Breast epithelium (tissue), 4 donors: ENCODE measurements at regions not wholly inside any gene's neighbourhood (a gene's known extent, or its start where the extent isn't known, plus 50 kb on each side); places are given as distances from the start of the nearest gene placed in this dataset.

Experiments used
- DNase-seq, 2 donors: peaks; one replicate each; pipeline ENCODE4 v3.0.0-alpha.2; 2019; ENCODE audit warnings: low spot score in 2 of 2
- H3K27ac ChIP-seq, 2 donors: fragments of 200-600 bp; sonication (generic) in 1 of 2; one replicate each; pipeline ENCODE4 v1.5.1; 2016 to 2019; ENCODE audit warnings: mild to moderate bottlenecking in 1 of 2
- H3K27me3 ChIP-seq, 2 donors: fragments of 200-600 bp; sonication (generic) in 1 of 2; one replicate each; pipeline versions ENCODE4 v1.5.1 to v1.6.0; 2017 to 2019; ENCODE audit warnings: control low read depth in 1 of 2, mild to moderate bottlenecking in 1 of 2
- H3K36me3 ChIP-seq: fragments of 200-600 bp; one replicate; pipeline ENCODE4 v1.5.1; 2019
- H3K4me1 ChIP-seq, 2 donors: fragments of 200-600 bp; sonication (generic); one replicate each; pipeline ENCODE4 v1.5.1; 2016 to 2019; ENCODE audit warnings: control low read depth in 1 of 2
- H3K4me3 ChIP-seq, 3 donors: fragments of 200-600 bp; sonication (generic); 1 replicate in 2 of 3; 2 replicates in 1 of 3; pipeline ENCODE4 v1.5.1; 2016 to 2019; ENCODE audit warnings: mild to moderate bottlenecking in 3 of 3, moderate library complexity in 2 of 3
- H3K9me3 ChIP-seq, 2 donors: fragments of 200-600 bp; sonication (generic) in 1 of 2; one replicate each; pipeline ENCODE4 v1.5.1; 2016 to 2019; ENCODE audit warnings: control low read depth in 1 of 2
- POLR2A ChIP-seq: fragments of 450-650 bp; IDR thresholded peaks from one replicate; pipeline ENCODE4 v1.6.1; 2016; ENCODE audit warnings: antibody characterized with exemption, mild to moderate bottlenecking, moderate library complexity
- POLR2AphosphoS5 ChIP-seq, 3 donors: sonication (generic); formaldehyde crosslinking; IDR thresholded peaks; one replicate each; pipeline ENCODE4 v1.6.1; 2017; ENCODE audit warnings: antibody characterized with exemption in 3 of 3
- intact Hi-C: fragments of 100-400 bp; cut with DNase I; formaldehyde crosslinking; loops from one replicate; pipeline ENCODE4 v1.15.1; 2023; ENCODE audit warnings: low total_unique reads
- TF ChIP-seq, protein P1 (sequence below), 3 donors: fragments of 450-650 bp; IDR thresholded peaks; one replicate each; pipeline ENCODE4 v1.5.1; 2016 to 2017; ENCODE audit warnings: antibody characterized with exemption in 3 of 3, mild to moderate bottlenecking in 3 of 3, moderate library complexity in 3 of 3

DNA sequence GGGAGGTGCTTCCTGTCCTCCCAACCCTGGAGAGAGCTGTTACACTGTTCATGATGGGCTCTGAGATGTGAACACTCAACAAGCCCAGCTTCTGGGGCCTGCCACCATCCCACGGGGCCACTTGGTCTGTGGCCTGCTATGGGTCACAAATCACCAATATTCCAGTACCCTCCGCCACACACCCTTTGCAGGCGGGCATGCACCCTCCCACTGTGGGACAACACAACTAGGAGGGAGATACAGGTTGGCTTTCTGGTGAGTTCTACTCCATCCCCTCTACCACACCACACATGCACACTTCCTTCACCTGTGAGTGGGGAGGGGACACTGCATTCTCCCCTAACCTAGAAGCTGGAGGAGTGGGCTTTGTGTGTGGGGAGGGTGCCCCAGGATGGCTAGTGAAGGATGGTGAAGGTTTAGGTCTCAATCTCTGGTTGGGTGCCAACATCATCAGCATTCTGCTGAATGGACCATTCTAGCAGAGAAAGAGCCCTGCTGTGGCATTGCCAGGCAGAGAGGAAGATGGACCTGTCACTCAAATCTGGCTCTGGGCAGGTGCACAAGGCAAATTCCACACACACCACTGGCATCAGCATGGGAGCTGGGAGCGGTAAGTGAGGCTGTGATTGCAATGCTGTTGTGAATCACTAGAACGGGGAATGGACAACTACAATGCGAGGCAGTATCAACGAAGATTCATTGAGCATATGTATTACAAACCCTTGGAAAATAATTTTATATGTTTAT lies 175.1 kb downstream of the THBS2 start:
- TF ChIP-seq POLR2A (no peak), POLR2AphosphoS5 (IDR thresholded peaks at IDR 0.05) (no peak)
- TF ChIP-seq, protein P1, sequence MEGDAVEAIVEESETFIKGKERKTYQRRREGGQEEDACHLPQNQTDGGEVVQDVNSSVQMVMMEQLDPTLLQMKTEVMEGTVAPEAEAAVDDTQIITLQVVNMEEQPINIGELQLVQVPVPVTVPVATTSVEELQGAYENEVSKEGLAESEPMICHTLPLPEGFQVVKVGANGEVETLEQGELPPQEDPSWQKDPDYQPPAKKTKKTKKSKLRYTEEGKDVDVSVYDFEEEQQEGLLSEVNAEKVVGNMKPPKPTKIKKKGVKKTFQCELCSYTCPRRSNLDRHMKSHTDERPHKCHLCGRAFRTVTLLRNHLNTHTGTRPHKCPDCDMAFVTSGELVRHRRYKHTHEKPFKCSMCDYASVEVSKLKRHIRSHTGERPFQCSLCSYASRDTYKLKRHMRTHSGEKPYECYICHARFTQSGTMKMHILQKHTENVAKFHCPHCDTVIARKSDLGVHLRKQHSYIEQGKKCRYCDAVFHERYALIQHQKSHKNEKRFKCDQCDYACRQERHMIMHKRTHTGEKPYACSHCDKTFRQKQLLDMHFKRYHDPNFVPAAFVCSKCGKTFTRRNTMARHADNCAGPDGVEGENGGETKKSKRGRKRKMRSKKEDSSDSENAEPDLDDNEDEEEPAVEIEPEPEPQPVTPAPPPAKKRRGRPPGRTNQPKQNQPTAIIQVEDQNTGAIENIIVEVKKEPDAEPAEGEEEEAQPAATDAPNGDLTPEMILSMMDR (IDR thresholded peaks at IDR 0.05) = no peak
- intact Hi-C loops = no loop called here

DNA sequence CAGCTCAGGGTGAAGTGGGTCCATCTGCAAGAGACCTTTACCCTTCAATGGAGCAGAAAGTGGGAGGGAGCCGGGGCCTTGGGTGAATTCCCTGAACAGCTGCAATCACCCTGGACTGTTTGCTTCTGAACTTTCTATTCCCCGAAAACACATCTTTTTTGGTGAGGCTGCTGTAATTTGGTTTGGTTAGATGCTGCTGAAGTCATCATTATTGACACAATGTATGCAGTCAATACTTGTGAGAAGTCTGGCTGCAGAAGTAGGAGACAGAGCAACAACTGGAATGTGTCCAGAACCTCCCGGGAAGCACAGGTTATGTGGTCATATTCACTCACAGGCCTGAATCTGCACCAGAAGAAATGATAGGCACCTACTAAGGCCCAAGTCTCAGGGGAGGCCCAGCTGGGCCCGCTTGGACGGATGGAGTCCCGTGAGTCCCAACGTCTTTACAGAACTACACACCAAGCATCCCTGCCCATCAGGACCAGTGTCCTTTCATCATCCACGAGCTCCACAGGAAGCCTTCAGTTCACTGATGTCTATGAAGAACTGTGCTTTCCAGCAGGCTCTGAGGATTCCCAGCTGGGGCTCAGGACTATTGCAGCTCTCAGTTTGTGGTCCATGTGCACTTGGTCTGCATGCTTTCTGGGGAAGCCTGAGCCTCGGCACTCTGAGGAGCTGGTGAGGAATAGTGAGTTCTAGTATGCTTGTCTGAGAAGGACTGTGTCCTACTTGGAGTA lies 177.6 kb downstream of the THBS2 start:
- no peak for DNase-seq
- Histone ChIP-seq H3K4me3 (no peak overlapping the region), H3K36me3 (no peaks in the 10 kb centered on the region), H3K4me1 (no peaks in the 10 kb centered on the region), H3K27me3 (no peaks in the 10 kb centered on the region), H3K27ac (peak overlapping the region; percentile 70 to 71), H3K9me3 (no peaks in the 10 kb centered on the region)
- TF ChIP-seq POLR2AphosphoS5 (IDR thresholded peaks at IDR 0.05) = no peak
- TF ChIP-seq, protein P1 (IDR thresholded peaks at IDR 0.05) = no peak
- no peak for TF ChIP-seq POLR2A
- intact Hi-C loops = no loop called here

More for the DNA sequence above, 175.1 kb downstream of the THBS2 start:
- H3K9me3 ChIP-seq = no peaks in the 10 kb centered on the region
- H3K27ac ChIP-seq = no peak overlapping the region
- H3K4me1 ChIP-seq = no peaks in the 10 kb centered on the region
- no peaks in the 10 kb centered on the region for H3K36me3 ChIP-seq
- H3K27me3 ChIP-seq = no peaks in the 10 kb centered on the region
- no peak for DNase-seq
- no peak overlapping the region for H3K4me3 ChIP-seq

DNA sequence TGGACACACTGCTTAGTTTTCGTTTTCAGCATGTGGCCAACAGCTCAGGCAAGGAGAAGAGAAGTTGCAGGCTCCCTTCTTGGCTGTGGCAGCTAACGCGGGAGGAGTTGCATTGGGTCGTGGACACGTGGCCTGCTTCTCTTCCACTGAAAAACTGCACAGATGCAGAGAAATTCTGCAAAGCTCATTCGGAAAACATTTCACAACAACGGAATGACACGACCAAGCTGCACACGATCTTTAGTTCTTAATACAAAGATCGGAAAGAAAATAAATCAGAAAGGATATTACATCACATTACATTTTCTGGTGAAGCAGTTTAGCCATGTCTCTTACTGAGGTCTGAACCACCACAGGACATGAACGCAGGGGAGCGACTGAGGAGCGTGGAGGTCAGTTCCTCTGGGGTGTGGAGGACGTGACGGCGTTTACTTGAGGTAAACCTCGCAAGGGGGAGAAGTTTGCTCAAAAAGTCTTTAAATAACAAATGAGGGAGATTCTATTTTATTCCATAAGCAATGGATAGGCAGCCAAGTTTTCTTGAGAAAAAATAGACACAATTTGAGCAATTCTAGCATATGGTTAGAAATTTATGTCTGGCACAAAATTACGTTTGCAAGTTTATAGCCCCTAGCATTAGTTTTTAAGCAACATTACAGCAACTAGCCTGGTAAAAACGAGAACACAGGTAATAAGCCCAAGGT lies 178.3 kb downstream of the THBS2 start:
- DNase-seq = peak in 1 of 2 donors; percentile 38
- no peaks in the 10 kb centered on the region for H3K4me1 ChIP-seq
- H3K36me3 ChIP-seq = no peaks in the 10 kb centered on the region
- no peak overlapping the region for H3K4me3 ChIP-seq
- H3K27ac ChIP-seq = peak overlapping the region; percentile 70 to 71
- H3K27me3 ChIP-seq = no peaks in the 10 kb centered on the region
- intact Hi-C loops = no loop called here
- TF ChIP-seq POLR2A (no peak), POLR2AphosphoS5 (IDR thresholded peaks at IDR 0.05) (peak in 2 of 3 donors; percentile 62 to 81)
- TF ChIP-seq, protein P1 (IDR thresholded peaks at IDR 0.05) = no peak
- H3K9me3 ChIP-seq = no peaks in the 10 kb centered on the region

DNA sequence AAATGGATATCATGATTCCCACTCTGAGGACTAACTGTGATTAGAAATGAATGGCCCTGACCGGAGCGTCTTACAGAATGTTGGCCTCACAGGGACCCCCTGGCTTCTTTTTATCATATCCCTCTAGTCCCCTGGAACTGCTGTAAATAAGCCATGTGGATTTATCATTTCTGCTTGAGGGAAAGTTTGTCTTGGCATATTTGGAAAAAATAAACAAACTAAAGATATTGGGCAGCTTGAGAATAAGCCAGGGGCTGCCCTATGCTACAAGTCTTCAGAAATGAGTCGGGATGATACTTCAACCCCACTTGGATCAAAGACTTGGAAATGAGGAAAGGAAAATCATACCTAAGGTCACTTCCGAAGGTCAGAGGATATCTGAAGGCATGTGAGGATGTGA lies 179.1 kb downstream of the THBS2 start:
- TF ChIP-seq POLR2AphosphoS5 (IDR thresholded peaks at IDR 0.05) (no peak), POLR2A (no peak)
- TF ChIP-seq, protein P1 (IDR thresholded peaks at IDR 0.05) = no peak
- Histone ChIP-seq H3K27me3 (no peaks in the 10 kb centered on the region), H3K36me3 (no peaks in the 10 kb centered on the region), H3K4me3 (no peak overlapping the region), H3K9me3 (no peaks in the 10 kb centered on the region), H3K27ac (peak overlapping the region; percentile 51 to 72), H3K4me1 (no peaks in the 10 kb centered on the region)
- DNase-seq = no peak
- intact Hi-C loops = no loop called here
